GM06990 (cell line): ENCODE measurements at regions not wholly inside any gene's neighbourhood (a gene's known extent, or its start where the extent isn't known, plus 50 kb on each side); places are given as distances from the start of the nearest gene placed in this dataset.

Experiments
- DNase-seq: peaks from one replicate; pipeline ENCODE4 v3.0.0-alpha.2; 2011; ENCODE audit not compliant: insufficient read length; ENCODE audit errors: extremely low read depth
- H3K27me3 ChIP-seq: replicated peaks from 2 replicates; pipeline ENCODE4 v1.6.0; 2011; ENCODE audit warnings: low read length; ENCODE audit not compliant: control insufficient read depth, insufficient read depth
- H3K36me3 ChIP-seq: 2 replicates; pipeline ENCODE4 v1.5.1; 2011; ENCODE audit warnings: low read length; ENCODE audit not compliant: control insufficient read depth, insufficient read depth
- H3K4me3 ChIP-seq: replicated peaks from 2 replicates; pipeline ENCODE4 v1.5.1; 2011; ENCODE audit warnings: low read depth, mild to moderate bottlenecking, control low read depth, low read length
- TF ChIP-seq, protein P1 (sequence below): IDR thresholded peaks from 2 replicates; pipeline ENCODE4 v1.5.1; 2011; ENCODE audit warnings: low read length, control low read depth, mild to moderate bottlenecking, inconsistent platforms; ENCODE audit not compliant: insufficient read depth, poor library complexity, severe bottlenecking

GRCh38 chr4:101398807-101399206, 51.5 kb upstream of the PPP3CA start:
- Histone ChIP-seq H3K27me3 (no peaks in the 10 kb centered on the region), H3K36me3 (no peaks in the 10 kb centered on the region), H3K4me3 (no peak overlapping the region)
- no peak for DNase-seq
- TF ChIP-seq, protein P1, sequence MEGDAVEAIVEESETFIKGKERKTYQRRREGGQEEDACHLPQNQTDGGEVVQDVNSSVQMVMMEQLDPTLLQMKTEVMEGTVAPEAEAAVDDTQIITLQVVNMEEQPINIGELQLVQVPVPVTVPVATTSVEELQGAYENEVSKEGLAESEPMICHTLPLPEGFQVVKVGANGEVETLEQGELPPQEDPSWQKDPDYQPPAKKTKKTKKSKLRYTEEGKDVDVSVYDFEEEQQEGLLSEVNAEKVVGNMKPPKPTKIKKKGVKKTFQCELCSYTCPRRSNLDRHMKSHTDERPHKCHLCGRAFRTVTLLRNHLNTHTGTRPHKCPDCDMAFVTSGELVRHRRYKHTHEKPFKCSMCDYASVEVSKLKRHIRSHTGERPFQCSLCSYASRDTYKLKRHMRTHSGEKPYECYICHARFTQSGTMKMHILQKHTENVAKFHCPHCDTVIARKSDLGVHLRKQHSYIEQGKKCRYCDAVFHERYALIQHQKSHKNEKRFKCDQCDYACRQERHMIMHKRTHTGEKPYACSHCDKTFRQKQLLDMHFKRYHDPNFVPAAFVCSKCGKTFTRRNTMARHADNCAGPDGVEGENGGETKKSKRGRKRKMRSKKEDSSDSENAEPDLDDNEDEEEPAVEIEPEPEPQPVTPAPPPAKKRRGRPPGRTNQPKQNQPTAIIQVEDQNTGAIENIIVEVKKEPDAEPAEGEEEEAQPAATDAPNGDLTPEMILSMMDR: no peak
